Suppressor macrophage (primary cell): ENCODE measurements at regions not wholly inside any gene's neighbourhood (a gene's known extent, or its start where the extent isn't known, plus 50 kb on each side); places are given as distances from the start of the nearest gene placed in this dataset.

Experiments used
- DNase-seq, 4 experiments: peaks; one replicate each; pipeline ENCODE4 v3.0.0-alpha.2; 2020 to 2022

GRCh38 chr1:60419023-60419422, 345.5 kb upstream of the C1orf87 start:
- DNase-seq, result no peak

- DNase-seq, result peak in 1 of 4 experiments; percentile 7
Observed at GRCh38 chr1:60415696-60416095, 342.1 kb upstream of the C1orf87 start.

GRCh38 chr1:60413091-60413490, 339.5 kb upstream of the C1orf87 start:
- DNase-seq, result no peak

DNA sequence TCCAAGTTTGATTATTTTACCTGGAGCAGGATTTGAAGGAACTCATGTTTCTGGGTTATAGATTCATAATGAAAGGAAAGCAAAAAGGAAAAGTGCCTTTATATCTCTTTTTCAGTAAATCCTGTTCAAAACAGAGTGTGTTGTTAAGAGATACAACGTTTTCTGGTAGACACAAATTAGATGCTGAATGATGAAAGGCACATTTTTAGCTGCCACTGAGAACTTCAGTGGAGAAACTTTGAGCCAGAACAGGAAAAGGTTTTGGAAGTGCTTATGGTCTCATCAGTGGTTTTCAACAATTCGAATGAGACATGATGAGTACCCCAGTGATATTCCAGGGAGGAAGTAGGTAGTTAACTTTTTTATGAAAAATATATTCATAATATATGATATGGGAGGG, 338.0 kb upstream of the C1orf87 start:
- DNase-seq, result no peak

- no peak for DNase-seq
Observed at GRCh38 chr1:60402816-60403215, 329.2 kb upstream of the C1orf87 start.

DNA sequence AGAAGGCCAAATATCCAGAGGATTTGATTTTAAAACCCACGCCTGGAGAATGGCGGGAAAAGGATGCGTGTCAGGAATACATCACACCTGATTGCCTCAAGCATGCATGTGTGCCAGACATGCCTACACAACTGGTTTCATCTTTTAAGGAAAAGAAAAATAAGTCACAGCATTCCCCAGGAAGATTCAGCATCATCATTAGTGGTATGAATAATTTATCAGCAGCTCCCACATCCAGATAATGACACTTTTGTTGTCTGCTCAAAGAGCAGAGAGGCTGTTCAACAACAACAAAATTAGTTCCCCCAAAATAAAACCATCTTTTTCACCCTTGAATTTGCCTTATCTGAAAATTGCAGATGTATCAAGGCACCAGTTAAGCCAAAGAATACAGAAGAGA, 328.6 kb upstream of the C1orf87 start:
- DNase-seq, result no peak

GRCh38 chr1:60394436-60394835, 320.9 kb upstream of the C1orf87 start:
- DNase-seq, result peak; percentile 25 to 76 (median 54)

DNA sequence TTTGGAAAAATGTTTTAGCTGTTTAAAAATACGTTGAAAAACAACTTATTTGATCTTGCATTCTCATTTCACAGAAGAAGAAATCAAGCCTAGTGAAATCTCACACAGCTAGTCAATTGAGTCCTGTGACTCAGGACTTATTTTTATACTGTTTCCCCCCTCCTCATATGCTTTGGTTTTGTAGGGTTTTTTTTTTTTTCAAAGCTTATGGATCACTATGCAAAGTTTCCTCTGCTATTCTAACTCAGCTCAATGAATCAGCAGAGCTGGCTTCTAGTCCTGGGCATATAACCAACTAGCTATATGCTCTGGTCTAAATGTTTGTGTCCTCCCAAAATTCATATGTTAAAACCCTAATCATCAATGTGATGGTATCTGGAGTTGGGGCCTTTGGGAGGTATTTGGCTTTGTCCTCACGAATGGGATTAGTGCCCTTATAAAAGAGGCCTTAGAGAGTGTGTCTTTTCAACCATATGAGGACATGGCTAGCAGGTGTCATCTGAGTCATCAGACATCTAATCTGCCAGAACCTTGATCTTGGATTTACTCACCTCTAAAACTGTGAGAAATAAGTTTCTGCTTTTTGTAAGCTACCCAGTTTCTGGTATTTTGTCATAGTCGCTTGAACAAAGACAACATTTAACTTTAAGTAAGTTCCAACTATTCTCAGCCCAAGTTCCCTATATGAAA, 317.2 kb upstream of the C1orf87 start:
- DNase-seq, result no peak

GRCh38 chr1:60388092-60388987, 314.8 kb upstream of the C1orf87 start:
- DNase-seq, result no peak

DNA sequence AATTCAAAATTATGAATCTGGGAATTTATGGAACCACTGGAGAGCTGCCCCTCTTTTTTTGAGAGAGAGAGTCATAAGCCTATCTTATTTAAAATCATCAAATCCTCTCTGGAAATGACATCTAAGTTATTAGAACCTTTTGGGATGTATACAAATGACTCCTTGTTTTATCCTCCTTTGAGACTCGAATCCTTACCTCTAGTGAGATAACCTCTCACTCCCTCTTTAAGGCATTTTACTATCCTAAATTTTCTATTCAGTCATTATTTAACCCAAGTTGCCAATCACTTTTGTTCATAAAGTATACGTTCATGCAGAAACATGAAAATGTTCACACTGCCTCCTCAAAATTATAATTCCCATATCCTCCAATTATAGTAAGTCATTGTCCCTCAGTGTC, 313.6 kb upstream of the C1orf87 start:
- DNase-seq, result no peak

DNA sequence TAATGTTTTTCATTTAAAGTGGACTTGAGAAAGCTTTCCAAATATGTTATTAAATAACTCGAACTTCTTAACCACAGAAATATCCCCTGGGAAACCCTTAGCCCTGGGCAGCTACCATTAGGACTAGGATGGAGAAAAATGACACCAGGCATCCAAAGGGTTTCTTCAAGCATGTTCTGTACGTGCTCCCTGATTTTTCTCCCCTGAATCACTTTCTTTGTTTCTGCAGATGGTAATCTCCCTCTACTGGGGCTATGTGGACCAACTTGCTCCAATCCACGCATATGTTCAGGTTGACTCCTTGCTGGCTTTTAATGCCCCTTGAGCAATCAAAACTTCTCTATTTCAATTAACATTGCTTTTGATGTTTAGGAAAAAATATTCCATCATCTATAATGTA, 312.7 kb upstream of the C1orf87 start:
- DNase-seq, result no peak

DNA sequence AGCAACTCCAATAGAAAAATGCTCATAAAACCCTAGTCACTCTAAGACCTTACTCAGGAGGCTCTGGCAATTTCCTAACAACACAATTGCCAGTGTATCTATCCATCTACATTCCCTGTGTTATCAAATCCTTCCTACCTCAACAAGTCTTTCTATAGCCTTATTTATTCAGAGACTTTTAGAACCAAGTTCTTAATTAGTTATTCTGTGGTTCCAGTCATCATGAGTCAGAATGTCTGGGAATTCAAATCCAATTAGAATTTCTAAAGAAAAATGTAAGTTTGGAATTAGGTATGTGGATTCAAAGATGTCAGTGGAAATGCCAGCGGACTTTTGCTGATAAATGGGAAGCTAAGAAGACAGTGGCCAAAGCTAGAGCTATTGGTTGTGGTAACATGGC, 302.6 kb upstream of the C1orf87 start:
- no peak for DNase-seq

DNA sequence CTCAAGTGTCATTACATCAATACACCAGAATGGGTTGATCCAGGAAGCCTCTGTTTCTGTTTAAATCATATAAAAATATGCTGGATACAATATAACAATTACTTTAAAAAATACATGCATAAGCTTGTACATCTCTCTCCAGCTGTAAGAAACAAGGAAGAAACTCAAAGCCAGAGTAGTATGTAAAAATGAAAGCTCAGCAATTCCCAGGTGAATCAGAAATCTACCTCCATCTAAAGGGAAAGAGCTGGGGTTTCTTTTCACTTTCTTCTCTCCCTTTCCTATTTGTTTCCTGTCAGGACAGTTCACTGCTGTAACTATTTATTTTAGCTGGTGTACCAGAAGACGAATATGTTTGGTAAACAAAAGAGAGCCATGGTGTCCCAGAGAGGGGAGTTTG, 301.0 kb upstream of the C1orf87 start:
- no peak for DNase-seq

DNA sequence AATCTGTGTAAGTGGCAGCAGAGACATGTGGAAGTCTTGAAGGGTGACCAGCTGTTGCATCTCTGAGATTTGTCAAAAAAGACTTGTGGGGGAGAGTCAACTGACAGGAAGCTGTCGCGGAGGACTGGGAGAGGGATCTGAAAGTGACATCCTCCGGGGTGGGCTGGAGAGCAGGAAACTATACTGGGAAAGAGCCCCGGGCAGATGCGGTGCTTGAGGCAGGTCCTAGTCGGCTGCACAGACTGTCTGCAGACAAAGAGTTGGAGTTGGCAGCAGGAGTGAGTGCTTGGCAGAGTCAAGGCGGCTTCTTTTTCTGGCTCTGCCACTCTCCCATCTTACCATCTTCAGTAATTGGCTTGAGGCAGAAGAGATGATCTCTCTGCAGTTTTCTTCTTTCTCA, 294.0 kb upstream of the C1orf87 start:
- DNase-seq, result peak in 2 of 4 experiments; percentile 5 to 11

DNA sequence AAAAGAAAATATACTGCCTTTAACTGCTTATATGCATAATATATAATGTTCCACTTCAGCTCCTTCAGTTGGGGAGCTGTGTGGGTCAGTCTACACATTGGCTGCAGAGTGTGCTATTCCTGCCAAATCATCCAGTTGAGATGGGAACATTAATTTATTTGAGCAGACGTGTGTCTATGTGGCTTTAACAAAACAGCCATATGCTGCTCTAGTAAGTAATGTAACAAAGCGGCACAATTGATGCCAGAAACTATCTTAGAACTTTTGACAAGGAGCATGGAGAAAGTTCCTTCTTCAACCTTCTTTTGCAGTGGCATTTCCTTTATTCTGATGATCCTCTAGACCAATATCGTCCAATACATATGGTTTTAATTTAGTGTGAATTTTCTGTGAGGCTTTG, 285.9 kb upstream of the C1orf87 start:
- no peak for DNase-seq

DNA sequence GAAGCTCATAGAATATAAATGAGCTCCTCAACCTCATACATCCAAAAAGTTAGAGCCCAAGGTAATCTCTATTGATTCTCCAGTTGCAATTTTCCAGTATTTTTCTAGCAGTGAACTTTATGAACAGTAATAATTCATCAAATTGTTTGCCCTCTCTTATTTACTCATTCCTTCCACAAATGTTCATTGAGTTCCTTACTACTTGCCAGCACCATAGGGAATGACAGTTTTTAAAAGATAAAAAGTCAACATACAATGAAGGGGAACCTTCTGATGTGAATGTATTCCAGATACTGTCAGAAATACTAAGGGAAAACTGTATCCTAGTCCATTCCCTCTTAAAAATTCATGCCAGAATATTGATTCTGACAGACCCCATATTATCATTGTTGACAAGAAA, 277.0 kb upstream of the C1orf87 start:
- no peak for DNase-seq

DNA sequence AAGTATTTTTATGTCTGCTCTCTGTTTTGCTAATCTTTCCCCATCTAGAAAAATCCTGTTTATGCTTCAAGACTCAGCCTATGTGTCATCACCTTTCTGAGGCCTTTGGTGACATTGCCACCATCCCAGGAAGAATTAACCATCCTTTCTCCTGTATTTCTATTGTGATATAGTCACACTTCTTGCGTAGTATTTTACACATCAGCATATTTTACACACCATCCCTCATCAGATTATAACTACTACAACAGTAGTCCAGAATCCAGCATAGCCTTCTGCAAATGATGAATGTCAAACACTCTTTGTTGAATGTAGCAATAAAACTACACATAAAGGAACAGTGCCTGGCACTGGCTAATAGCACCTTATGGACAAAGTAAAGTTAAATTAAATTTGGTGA, 275.3 kb upstream of the C1orf87 start:
- no peak for DNase-seq

GRCh38 chr1:60345621-60346020, 272.1 kb upstream of the C1orf87 start:
- no peak for DNase-seq

DNA sequence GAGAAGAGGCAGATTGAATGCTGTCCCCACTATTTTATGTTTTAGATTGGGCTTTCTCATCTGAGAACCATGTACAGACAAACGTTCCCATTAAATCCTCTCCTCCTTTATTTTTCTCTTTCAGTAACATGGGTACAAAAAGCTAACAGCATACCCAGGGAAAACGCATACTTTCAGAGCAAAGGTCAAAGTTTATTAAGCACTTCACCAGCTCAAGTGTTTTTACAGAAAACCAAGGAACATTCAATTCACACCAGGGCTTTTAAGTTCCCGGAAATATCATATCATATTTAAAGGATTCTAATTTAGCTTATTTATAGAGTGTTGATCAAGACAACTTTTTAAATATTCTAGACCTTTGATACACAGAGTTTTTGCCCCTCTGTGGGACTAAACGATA, 271.5 kb upstream of the C1orf87 start:
- no peak for DNase-seq

DNA sequence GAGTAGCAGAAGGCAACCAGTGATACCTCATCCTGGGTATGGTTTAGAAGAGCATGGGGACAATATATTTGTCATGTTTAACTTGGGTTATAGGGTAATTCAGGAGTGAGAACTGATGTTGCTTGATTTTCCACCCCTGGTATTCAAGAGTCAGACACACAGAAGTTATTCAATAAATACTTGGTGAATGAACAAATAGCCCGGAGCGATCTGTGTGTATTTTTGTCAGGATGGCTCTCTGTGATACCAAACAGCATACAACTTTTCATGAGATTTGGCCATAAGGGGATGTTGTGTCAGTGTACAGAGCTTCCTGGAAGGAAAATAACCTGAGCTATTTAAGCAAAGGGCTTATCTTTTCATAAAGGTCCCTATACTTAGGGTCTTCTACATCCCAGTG, 270.2 kb upstream of the C1orf87 start:
- no peak for DNase-seq

- DNase-seq, result no peak
Observed at GRCh38 chr1:60342569-60342968, 269.0 kb upstream of the C1orf87 start.

DNA sequence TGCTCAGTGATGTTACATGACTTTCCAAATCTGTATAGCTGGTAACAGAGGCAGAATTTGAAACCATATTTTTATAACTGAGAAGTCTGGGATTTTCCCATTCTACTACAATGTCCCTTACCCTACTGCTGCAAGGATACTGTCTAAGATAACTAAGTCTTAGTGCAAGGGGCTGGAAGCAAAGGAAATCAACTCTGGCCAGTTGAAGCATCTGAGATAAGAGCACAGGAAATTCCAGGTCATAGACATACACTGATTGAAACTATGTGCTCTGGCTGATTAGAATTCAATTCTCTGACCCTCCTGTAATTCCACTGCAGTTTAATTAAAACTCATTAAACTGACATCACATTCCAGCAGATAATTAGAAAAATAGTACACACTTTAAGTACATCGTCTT, 267.7 kb upstream of the C1orf87 start:
- DNase-seq, result no peak

GRCh38 chr1:60331647-60332046, 258.1 kb upstream of the C1orf87 start:
- no peak for DNase-seq

DNA sequence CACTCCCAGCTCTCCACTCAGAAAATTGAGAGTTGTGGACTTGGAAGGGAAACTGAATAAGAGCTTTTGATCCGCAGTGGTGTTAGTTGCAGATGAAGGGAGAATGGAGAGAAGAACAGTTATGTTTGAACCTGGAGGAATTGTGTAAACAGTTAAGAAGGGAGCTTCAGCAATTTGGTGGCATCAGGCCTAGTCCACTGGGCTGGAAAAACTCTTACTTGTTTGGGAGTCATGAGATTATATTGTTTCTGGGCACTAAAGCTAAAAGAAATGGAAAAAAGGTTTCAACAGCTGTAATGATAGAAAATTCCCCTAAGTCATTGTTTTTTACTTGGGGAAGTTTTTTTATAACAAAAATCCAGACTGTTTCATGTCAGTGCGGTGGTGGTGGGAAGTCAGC, 256.1 kb upstream of the C1orf87 start:
- DNase-seq, result no peak
